ENCODE measurements at regions not wholly inside any gene's neighbourhood (a gene's known extent, or its start where the extent isn't known, plus 50 kb on each side); places are given as distances from the start of the nearest gene placed in this dataset.

DNA sequence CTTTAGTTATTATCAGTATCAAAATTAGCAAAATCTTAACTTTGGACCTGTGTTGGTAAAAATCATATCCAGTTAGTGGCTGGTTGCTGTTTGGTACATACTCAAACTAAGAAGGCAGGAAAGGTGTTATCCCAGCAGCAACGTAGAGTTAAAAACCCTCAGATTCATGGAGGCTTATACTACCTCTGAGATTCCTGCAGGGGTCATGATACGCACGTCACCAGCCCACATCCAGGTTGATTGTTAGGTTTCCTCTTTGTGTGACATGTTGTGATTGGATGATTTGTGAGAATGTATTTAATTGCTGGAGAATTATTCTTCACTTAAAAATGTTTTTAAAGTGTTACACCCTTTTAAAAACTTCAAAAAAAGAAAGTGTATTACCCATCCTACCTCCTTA is 423.3 kb upstream of the ADGRL2 start:
- H3K27ac ChIP-seq = no peak overlapping the region
- TF ChIP-seq, protein P1, sequence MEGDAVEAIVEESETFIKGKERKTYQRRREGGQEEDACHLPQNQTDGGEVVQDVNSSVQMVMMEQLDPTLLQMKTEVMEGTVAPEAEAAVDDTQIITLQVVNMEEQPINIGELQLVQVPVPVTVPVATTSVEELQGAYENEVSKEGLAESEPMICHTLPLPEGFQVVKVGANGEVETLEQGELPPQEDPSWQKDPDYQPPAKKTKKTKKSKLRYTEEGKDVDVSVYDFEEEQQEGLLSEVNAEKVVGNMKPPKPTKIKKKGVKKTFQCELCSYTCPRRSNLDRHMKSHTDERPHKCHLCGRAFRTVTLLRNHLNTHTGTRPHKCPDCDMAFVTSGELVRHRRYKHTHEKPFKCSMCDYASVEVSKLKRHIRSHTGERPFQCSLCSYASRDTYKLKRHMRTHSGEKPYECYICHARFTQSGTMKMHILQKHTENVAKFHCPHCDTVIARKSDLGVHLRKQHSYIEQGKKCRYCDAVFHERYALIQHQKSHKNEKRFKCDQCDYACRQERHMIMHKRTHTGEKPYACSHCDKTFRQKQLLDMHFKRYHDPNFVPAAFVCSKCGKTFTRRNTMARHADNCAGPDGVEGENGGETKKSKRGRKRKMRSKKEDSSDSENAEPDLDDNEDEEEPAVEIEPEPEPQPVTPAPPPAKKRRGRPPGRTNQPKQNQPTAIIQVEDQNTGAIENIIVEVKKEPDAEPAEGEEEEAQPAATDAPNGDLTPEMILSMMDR (conservative IDR thresholded peaks at IDR 0.05) = peak; percentile 78

DNA sequence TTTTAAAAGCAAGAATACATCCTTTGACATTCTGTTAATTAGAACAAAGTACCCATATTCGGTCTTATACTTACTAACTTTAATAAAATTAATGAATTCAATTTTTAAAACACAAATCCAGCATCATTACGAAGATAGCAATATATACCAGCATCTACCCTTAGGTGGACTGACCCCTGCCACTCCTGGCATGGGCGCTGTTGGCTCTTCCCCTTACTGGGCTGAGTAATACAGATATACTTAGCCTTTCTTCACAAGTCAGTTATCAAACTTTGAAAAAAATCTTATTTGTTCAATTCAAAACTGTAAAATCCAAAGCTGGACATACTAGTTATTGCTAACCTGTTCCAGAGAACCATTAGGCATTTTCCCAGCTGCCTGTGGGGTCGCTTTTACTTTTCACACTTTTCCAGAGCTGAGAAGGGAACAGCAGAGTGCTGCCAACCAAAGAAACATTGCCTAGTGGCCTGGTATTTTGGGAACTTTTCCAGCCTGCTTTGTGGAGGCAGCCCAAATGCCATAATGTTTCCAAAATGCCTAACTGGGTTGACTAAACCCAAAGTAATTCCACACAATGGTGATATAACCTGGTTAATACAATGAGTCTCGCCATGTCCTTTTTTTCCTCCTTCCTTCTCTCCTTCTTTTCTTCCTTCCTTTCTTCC is 424.7 kb upstream of the ADGRL2 start:
- TF ChIP-seq, protein P1 (conservative IDR thresholded peaks at IDR 0.05) = no peak

DNA sequence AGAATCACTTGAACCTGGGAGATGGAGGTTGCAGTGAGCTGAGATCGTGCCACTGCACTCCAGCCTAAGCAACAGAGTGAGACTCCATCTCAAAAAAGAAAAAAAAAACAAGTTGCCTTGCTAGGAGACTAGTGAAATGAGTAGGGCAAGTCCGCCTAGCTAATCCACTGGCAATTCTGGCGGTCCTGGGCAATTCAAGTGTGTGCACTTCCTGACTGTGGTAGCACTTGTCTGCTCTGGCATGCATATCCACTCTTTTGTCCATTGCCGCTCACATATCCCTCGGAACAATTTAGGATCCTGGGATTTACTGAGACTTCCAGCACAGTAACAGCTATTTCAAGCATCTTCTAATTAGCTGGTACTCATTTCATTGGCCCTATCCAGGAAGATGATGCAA is 426.3 kb upstream of the ADGRL2 start:
- no peak overlapping the region for H3K27ac ChIP-seq
- TF ChIP-seq, protein P1 (conservative IDR thresholded peaks at IDR 0.05) = no peak

More for the DNA sequence above, 424.7 kb upstream of the ADGRL2 start:
- H3K27ac ChIP-seq = no peak overlapping the region

DNA sequence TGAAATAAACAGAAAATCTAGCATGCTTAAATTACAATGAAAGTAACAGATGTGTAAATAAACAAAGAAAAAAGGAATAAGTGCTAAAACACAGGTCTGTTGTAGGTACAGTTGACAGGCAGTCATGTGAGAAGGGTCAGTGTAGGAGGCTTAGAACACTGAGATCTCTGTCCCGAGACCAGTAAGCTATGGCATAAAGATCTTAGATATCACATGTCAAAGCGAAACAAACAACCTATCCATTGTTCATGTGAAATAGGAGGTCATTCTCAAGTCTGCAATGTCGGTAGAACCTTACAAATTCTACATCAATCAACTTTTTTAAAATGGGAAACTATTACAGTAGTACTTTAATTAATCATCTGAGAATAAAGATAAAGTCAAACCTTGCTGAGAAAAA is 428.9 kb upstream of the ADGRL2 start:
- TF ChIP-seq, protein P1 (conservative IDR thresholded peaks at IDR 0.05) = no peak
- H3K27ac ChIP-seq = no peak overlapping the region

DNA sequence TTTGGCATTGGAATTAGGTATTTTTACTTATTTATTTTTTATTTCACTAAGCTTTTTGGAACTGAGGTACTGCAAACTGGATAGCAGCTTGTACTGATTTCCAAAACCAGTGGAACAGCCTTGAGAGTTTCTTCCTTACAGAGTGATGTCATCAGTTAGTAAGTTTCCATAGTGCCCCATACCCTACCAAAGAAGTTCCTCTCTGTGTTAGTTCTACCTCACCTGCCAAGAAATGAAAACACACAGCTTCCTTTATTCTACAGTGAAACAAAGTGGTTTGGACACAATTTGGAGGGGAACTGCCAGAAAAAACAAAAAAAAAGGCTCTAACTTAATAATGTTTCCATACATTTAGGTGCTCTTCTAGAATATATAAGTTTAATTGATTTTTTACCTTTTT is 430.9 kb upstream of the ADGRL2 start:
- H3K27ac ChIP-seq = no peak overlapping the region
- TF ChIP-seq, protein P1 (conservative IDR thresholded peaks at IDR 0.05) = no peak

DNA sequence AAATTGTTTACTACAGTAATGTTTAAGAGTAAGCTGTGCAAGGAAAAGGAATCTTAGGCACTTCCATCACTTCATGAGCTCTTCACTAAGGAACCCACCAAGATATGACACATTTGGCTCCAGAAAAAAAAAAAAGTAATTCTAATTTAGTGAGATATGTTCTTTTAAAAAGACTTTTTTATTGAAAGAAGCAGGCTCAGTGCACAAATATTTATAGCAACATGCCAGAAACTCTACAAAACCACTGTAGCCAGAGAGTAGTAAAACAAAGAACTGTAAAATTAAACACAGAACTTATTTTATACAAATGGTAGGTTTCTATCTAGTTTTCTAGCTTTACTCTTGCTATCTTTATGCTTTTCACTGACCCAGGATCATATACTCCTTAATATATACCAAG is 434.6 kb upstream of the ADGRL2 start:
- H3K27ac ChIP-seq = no peak overlapping the region
- TF ChIP-seq, protein P1 (conservative IDR thresholded peaks at IDR 0.05) = no peak

DNA sequence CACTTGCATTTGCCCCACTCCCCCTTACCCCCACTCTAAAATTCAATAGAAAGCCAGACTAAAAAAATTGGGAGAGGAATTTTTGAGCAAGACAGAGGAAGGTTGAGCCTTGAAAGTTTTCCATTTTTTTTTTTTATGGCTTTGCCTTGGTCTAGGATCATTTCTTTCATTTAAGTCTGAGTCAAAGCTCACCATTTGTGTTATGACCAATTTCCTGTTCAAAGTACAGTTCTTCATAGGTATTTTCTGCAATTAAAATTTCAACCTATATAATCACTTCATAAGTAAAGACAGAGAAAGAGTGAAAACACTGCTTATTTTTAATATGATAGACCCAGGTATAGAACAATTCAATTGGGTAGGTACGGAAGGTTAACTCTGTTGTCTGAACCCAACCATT is 436.6 kb upstream of the ADGRL2 start:
- TF ChIP-seq, protein P1 (conservative IDR thresholded peaks at IDR 0.05) = no peak

More for the DNA sequence above, 436.6 kb upstream of the ADGRL2 start:
- no peak overlapping the region for H3K27ac ChIP-seq
